Kidney capillary endothelial cell (primary cell): ENCODE measurements at regions not wholly inside any gene's neighbourhood (a gene's known extent, or its start where the extent isn't known, plus 50 kb on each side); places are given as distances from the start of the nearest gene placed in this dataset.

Experiments
- DNase-seq: peaks from one replicate; pipeline ENCODE4 v3.0.0-alpha.2; 2018; ENCODE audit warnings: low spot score

DNA sequence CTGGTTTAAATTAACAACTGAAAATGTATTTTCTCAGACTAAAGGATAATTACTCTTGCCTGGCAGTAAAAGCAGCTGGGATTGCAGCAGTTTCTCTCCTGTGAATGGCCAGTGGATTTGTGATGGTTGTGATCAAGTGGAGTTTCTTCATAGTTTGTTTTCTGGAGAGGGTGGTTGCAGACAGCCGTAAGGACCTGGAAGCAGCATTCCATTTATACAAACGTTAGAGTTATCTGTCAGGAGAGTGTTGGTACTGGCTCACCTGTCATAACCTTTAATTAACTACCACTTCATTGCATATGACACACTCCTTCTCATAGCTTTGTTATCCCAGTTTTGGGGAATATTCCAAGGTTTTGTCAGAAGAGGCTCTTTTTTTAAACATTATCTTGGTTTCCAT is 258.4 kb upstream of the SLC10A2 start:
- no peak for DNase-seq

GRCh38 chr13:103315711-103316110 is 249.5 kb upstream of the SLC10A2 start:
- no peak for DNase-seq

- DNase-seq: no peak
These were observed 246.2 kb upstream of the SLC10A2 start for GRCh38 chr13:103312467-103312866.

DNA sequence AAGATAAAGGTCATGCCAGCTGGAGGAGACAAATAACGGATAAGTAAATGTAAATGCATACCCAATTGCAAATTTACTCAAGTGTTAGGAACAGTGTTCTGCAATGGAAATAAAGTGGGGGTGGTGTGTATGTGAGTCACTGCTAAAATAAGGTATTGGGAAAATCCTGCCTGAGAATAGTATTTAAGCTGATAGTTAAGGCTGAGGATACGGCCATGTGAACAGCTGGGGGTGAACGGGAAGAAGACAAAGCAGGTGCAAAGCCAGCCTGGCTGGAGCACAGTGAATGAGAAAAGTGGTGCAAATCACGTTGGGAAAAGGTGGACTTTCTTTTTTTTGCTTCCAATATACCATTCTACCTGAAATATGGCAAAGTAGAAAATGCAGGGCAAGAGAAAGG is 242.4 kb upstream of the SLC10A2 start:
- no peak for DNase-seq

- no peak for DNase-seq
These were observed 239.9 kb upstream of the SLC10A2 start for GRCh38 chr13:103306163-103306562.

GRCh38 chr13:103303078-103303651 is 236.9 kb upstream of the SLC10A2 start:
- DNase-seq: no peak

DNA sequence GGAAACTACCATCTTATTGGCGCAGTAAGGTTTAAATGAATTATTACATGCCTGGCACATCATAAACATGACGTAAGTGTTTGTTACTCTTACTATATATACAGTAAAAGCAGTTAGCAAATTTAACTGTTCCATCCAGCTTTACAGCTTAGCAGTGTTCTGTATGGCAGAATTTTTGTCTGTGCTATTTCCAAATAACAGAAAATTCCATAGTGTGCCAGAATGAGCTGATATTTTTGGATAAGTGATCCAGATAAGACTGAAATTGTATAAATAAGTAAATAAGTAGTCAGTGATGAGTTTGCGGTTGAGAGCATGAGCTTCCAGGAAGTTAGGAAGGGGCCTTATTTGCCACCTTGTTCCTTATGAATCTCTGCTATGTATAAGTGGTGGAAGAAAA is 236.5 kb upstream of the SLC10A2 start:
- DNase-seq: no peak

DNA sequence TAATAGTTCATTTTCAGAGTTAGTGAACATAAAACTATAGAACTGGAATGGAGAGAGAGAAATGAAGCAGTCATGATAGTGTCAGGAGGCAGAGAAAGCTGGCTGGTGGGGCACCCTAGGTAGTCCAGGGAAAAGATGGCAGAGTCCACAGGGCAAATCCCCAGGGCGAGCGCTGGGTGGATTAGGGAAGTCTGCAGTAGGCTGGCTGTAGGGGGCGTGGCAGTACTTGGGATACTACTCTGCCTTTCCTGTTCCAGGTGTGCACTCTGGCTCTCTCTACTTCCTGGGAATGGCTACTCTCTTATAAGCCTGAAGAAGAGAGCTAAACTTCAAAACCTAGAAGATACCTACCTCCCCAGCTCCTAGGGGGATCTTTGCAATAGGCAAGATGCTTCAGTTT is 232.9 kb upstream of the SLC10A2 start:
- DNase-seq: no peak

DNA sequence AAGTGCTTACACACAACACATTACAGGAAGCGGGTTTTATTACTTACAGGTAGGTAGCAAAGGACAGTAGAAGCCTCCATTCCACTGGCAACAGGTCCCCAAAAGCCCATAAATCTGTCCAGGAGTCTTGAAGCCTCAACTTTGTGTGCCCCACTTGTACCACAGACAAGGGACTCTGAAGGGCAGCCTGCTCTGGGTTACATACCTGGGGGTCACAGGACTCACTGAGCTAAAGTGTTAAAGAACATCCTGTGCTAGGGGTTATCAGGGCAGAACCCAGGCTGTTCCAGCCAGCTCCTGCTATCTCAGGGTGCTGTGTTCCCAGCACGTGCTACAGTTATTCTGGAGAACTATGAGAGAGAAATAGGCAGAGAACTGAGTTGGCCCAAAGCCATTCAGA is 230.9 kb upstream of the SLC10A2 start:
- no peak for DNase-seq

- DNase-seq: no peak
These were observed 225.8 kb upstream of the SLC10A2 start for GRCh38 chr13:103291798-103292572.

- no peak for DNase-seq
These were observed 225.0 kb upstream of the SLC10A2 start for GRCh38 chr13:103291226-103291625.

GRCh38 chr13:103289681-103290080 is 223.5 kb upstream of the SLC10A2 start:
- DNase-seq: no peak

- peak; percentile 1 for DNase-seq
These were observed 221.9 kb upstream of the SLC10A2 start for GRCh38 chr13:103288114-103288513.

DNA sequence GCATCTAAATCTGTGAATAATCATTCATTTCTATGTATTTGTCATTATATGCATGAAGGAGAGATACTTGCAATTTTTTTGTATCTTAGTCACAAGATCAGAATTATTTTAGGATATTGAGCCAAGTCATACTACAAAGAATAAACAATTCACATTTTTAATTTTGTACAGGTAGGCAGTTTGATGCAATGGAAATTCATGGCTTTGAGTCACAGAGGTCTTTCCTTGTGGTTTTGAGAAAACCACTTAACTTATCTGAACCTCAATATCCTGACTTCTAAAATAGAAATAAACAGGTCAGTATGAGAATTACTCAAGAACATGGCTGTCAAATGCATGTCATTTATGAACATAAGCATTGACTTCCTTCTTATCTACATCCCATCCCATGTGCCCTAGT is 221.4 kb upstream of the SLC10A2 start:
- no peak for DNase-seq

GRCh38 chr13:103284466-103284865 is 218.2 kb upstream of the SLC10A2 start:
- DNase-seq: no peak

DNA sequence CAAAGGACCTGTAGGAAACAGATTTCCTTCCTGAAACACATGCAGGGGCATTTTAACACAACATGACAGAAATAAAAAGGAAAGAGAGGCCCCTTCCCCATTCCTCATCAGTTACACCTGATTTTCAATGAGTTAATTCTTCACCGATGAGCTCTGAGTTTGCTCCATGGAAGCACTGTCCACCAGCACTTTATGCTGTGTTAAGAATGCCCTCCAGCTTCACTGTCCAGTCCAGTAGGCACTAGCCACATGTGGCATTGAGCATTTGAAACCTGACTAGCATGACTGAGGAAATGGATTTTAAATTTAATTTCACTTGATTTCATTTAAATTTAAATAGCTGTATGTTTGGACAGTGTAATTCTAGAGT is 217.2 kb upstream of the SLC10A2 start:
- DNase-seq: no peak

- peak; percentile 10 for DNase-seq
These were observed 216.6 kb upstream of the SLC10A2 start for GRCh38 chr13:103282571-103283450.

DNA sequence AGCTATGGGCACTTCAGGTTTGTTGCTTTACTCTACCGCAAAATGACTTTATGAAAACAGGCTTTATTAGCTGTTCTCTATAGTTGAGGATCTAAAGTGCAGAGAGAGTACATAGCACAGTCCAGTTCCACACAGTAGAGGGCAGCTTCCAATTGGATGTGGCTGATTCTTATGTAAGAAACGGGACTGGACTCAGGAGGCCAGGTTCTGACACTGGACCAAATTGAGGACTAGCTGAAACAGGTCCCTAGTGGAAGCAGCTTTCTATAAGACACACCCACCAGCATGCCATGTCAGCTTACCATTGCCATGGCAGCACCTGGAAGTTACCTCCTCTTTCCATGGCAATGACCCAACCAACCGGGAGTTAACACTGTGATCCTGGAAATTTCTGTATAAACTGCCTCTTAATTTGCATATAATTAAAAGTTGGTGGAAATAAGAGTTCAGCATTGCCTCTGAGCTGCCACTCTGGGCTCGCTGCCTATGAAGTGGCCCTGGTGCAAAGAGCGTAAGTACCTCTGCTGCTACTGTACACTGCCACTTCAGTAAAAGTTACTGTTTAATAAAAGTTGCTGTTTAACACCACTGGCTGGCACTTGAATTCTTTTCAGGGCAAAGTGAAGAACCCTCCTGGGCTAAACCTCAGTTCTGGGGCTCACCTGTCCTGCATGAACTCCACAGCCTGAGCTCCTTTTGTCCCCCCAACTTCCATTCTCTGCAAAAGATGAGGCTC is 211.9 kb upstream of the SLC10A2 start:
- DNase-seq: no peak

- DNase-seq: no peak
These were observed 210.7 kb upstream of the SLC10A2 start for GRCh38 chr13:103276775-103277498.

GRCh38 chr13:103275722-103276121 is 209.5 kb upstream of the SLC10A2 start:
- no peak for DNase-seq

GRCh38 chr13:103275081-103275480 is 208.9 kb upstream of the SLC10A2 start:
- DNase-seq: no peak

DNA sequence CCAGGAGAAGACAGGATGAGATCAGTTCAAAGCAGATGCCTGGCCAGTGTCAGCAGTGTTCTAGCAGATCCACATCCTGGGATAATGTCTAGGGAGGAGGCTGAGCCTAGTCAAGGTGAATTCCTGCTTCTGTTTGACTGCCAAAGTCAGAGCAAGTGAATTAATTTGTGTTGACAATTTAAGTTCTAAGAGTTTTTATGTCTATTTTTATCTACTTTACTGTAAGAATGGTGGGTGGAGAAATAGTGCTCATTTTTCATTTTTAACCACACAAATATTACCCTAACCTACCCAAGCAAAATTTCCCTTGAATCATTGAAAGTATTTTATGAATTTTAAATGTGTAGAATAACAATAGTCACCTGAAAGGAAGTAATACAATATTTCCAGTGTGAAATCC is 207.6 kb upstream of the SLC10A2 start:
- no peak for DNase-seq
